ENCODE measurements at regions not wholly inside any gene's neighbourhood (a gene's known extent, or its start where the extent isn't known, plus 50 kb on each side); places are given as distances from the start of the nearest gene placed in this dataset.

- H3K36me3 ChIP-seq: no peaks in the 10 kb centered on the region
- ATAC-seq (ENCODE audit: insufficient number of reproducible peaks, low FRiP score, low read depth): no peak
- H3K27ac ChIP-seq: no peak overlapping the region
- H3K4me1 ChIP-seq (ENCODE audit: control insufficient read depth in 1 of 2, low read depth in 2 of 2): no peaks in the 10 kb centered on the region
- no peaks in the 10 kb centered on the region for H3K9me3 ChIP-seq
- no peaks in the 10 kb centered on the region for H3K27me3 ChIP-seq (replicated peaks; ENCODE audit: insufficient read depth)
- TF ChIP-seq, protein P1, sequence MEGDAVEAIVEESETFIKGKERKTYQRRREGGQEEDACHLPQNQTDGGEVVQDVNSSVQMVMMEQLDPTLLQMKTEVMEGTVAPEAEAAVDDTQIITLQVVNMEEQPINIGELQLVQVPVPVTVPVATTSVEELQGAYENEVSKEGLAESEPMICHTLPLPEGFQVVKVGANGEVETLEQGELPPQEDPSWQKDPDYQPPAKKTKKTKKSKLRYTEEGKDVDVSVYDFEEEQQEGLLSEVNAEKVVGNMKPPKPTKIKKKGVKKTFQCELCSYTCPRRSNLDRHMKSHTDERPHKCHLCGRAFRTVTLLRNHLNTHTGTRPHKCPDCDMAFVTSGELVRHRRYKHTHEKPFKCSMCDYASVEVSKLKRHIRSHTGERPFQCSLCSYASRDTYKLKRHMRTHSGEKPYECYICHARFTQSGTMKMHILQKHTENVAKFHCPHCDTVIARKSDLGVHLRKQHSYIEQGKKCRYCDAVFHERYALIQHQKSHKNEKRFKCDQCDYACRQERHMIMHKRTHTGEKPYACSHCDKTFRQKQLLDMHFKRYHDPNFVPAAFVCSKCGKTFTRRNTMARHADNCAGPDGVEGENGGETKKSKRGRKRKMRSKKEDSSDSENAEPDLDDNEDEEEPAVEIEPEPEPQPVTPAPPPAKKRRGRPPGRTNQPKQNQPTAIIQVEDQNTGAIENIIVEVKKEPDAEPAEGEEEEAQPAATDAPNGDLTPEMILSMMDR (IDR thresholded peaks at IDR 0.05): no peak
- DNase-seq (ENCODE audit: low spot score): no peak
- H3K4me3 ChIP-seq: no peak overlapping the region
Observed at GRCh38 chr3:67200618-67201017, 202.5 kb downstream of the KBTBD8 start.

GRCh38 chr3:67201026-67201425 lies 202.9 kb downstream of the KBTBD8 start:
- DNase-seq (ENCODE audit: low spot score): no peak
- ATAC-seq (ENCODE audit: insufficient number of reproducible peaks, low FRiP score, low read depth): no peak
- no peak overlapping the region for H3K27ac ChIP-seq
- H3K4me1 ChIP-seq (ENCODE audit: control insufficient read depth in 1 of 2, low read depth in 2 of 2): no peaks in the 10 kb centered on the region
- no peaks in the 10 kb centered on the region for H3K36me3 ChIP-seq
- no peaks in the 10 kb centered on the region for H3K9me3 ChIP-seq
- H3K4me3 ChIP-seq: no peak overlapping the region
- no peaks in the 10 kb centered on the region for H3K27me3 ChIP-seq (replicated peaks; ENCODE audit: insufficient read depth)
- TF ChIP-seq, protein P1 (IDR thresholded peaks at IDR 0.05): no peak

DNA sequence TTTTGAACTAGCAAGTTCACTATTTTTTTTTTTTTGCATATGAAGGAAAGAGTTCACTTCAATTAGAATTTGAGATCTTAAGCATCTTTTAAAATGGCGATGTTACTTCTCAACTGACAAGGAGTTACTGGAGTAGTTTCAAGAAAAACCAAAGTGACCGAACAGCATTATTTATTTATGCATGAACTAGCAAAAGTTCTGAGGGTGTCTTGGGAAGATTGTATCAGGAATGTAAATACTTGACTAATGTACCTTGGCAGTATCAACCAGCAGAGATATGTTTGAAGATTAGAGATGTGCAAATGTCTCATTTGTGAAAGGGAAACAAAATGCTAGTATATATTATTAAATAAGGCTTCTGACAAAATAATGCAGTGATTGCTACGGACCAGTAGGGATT lies 203.9 kb downstream of the KBTBD8 start:
- Histone ChIP-seq H3K4me3 (no peak overlapping the region), H3K27me3 (replicated peaks; ENCODE audit: insufficient read depth) (no peaks in the 10 kb centered on the region), H3K27ac (no peak overlapping the region), H3K4me1 (ENCODE audit: control insufficient read depth in 1 of 2, low read depth in 2 of 2) (no peaks in the 10 kb centered on the region), H3K9me3 (no peaks in the 10 kb centered on the region), H3K36me3 (no peaks in the 10 kb centered on the region)
- TF ChIP-seq, protein P1 (IDR thresholded peaks at IDR 0.05): no peak
- DNase-seq (ENCODE audit: low spot score): no peak
- ATAC-seq (ENCODE audit: insufficient number of reproducible peaks, low FRiP score, low read depth): no peak

GRCh38 chr3:67204951-67205350 lies 206.8 kb downstream of the KBTBD8 start:
- Histone ChIP-seq H3K4me3 (no peak overlapping the region), H3K36me3 (no peaks in the 10 kb centered on the region), H3K4me1 (ENCODE audit: control insufficient read depth in 1 of 2, low read depth in 2 of 2) (no peaks in the 10 kb centered on the region), H3K27me3 (replicated peaks; ENCODE audit: insufficient read depth) (no peaks in the 10 kb centered on the region), H3K9me3 (no peaks in the 10 kb centered on the region), H3K27ac (no peak overlapping the region)
- DNase-seq (ENCODE audit: low spot score) (no peak), ATAC-seq (ENCODE audit: insufficient number of reproducible peaks, low FRiP score, low read depth) (no peak)
- TF ChIP-seq, protein P1 (IDR thresholded peaks at IDR 0.05): no peak

DNA sequence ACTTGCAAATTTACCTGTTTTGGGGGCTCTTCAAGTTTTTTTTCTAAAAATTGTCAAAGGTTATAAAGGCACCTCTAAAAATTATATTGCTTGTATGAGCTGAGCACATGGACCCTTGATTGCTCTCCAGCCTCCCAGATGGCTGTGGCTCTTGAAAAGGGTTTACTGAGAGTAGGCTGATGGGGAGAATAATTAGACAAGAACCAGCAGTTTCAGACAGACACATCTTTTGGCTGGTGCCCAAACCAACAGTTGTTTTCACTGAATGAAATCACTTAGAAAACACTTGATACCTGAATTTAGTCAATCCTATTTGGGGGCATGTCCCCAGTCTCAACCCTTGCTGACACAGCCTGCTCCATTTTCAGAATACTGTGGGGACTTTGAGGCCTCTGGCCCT lies 217.6 kb downstream of the KBTBD8 start:
- TF ChIP-seq, protein P1 (IDR thresholded peaks at IDR 0.05): no peak
- Histone ChIP-seq H3K36me3 (no peaks in the 10 kb centered on the region), H3K4me1 (ENCODE audit: control insufficient read depth in 1 of 2, low read depth in 2 of 2) (no peaks in the 10 kb centered on the region), H3K9me3 (no peaks in the 10 kb centered on the region), H3K27ac (no peak overlapping the region), H3K27me3 (replicated peaks; ENCODE audit: insufficient read depth) (no peaks in the 10 kb centered on the region), H3K4me3 (no peak overlapping the region)
- DNase-seq (ENCODE audit: low spot score) (no peak), ATAC-seq (ENCODE audit: insufficient number of reproducible peaks, low FRiP score, low read depth) (no peak)
